PFSK-1 (cell line): ENCODE measurements at regions not wholly inside any gene's neighbourhood (a gene's known extent, or its start where the extent isn't known, plus 50 kb on each side); places are given as distances from the start of the nearest gene placed in this dataset.

Source experiments
- FOXP2 ChIP-seq: optimal IDR thresholded peaks from 2 replicates; pipeline ENCODE3; 2011; ENCODE audit warnings: borderline replicate concordance, control low read depth, inconsistent platforms; ENCODE audit not compliant: insufficient read depth; ENCODE audit errors: extremely low read length, extremely low read depth
- POLR2AphosphoS5 ChIP-seq: IDR thresholded peaks from 2 replicates; pipeline ENCODE4 v1.6.1; 2012; ENCODE audit warnings: low read depth, mild to moderate bottlenecking, control low read depth, low read length, moderate library complexity
- SIN3A ChIP-seq: IDR thresholded peaks from 2 replicates; pipeline ENCODE4 v1.6.1; 2012; ENCODE audit warnings: mild to moderate bottlenecking, low read length, moderate library complexity, borderline replicate concordance; ENCODE audit not compliant: insufficient read depth
- TAF1 ChIP-seq: IDR thresholded peaks from 2 replicates; pipeline ENCODE4 v1.6.1; 2012; ENCODE audit warnings: low read length, control low read depth, borderline replicate concordance; ENCODE audit not compliant: insufficient read depth

DNA sequence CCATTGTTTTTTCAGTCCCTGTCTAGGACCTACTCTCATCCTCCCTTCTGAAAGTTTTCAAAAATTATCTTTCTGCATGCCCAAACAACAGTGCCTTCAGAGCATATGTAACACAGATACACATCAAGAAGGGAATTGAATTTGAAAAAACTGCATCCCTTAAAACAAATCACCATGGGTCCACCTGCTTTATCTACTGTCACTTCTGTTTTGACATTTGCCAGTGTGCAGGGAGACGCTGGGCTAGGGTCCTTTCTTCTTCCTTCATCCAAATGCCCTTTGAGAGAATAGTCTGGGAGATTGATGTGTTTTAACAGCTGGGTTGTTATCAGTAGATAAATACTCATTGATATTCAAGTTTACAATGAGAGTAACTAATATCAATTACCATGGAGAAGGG lies 1630.1 kb downstream of the MAT2B start:
- TF ChIP-seq POLR2AphosphoS5 (no peak), SIN3A (no peak), TAF1 (no peak), FOXP2 (no peak)
